Trophoblast cell (in vitro differentiated cells and primary cell): ENCODE measurements at regions not wholly inside any gene's neighbourhood (a gene's known extent, or its start where the extent isn't known, plus 50 kb on each side); places are given as distances from the start of the nearest gene placed in this dataset.

Source experiments
- DNase-seq, 2 donors: peaks; one replicate each; pipeline ENCODE4 v3.0.0-alpha.2; 2016
- H2AFZ ChIP-seq: 2 replicates; pipeline ENCODE4 v1.6.1; 2013; ENCODE audit warnings: low read length, moderate library complexity, mild to moderate bottlenecking; ENCODE audit not compliant: insufficient read depth, poor library complexity
- H2AK5ac ChIP-seq: 2 replicates; pipeline ENCODE4 v1.6.1; 2013; ENCODE audit warnings: mild to moderate bottlenecking, low read length
- H2BK120ac ChIP-seq: 2 replicates; pipeline ENCODE4 v1.6.1; 2013; ENCODE audit warnings: low read length, mild to moderate bottlenecking, moderate library complexity; ENCODE audit not compliant: insufficient read depth, poor library complexity
- H2BK12ac ChIP-seq: 2 replicates; pipeline ENCODE4 v1.6.1; 2013; ENCODE audit warnings: mild to moderate bottlenecking, low read length, moderate library complexity
- H2BK5ac ChIP-seq: 2 replicates; pipeline ENCODE4 v1.6.1; 2013; ENCODE audit warnings: low read length, low read depth, moderate library complexity, mild to moderate bottlenecking; ENCODE audit not compliant: poor library complexity
- H3K14ac ChIP-seq: 2 replicates; pipeline ENCODE4 v1.6.1; 2013; ENCODE audit warnings: mild to moderate bottlenecking, low read length
- H3K18ac ChIP-seq: 2 replicates; pipeline ENCODE4 v1.6.1; 2013; ENCODE audit warnings: mild to moderate bottlenecking, low read length
- H3K23ac ChIP-seq: 2 replicates; pipeline ENCODE4 v1.6.1; 2013; ENCODE audit warnings: low read length
- H3K27ac ChIP-seq: 2 replicates; pipeline ENCODE4 v1.5.1; 2013; ENCODE audit warnings: low read depth, mild to moderate bottlenecking, inconsistent platforms, low read length, moderate library complexity
- H3K27me3 ChIP-seq: 2 replicates; pipeline ENCODE4 v1.6.1; 2013; ENCODE audit warnings: inconsistent platforms, mild to moderate bottlenecking, low read length, moderate library complexity; ENCODE audit not compliant: insufficient read depth
- H3K36me3 ChIP-seq, 2 experiments: 1 replicate in 1 of 2; 2 replicates in 1 of 2; pipeline ENCODE4 v1.6.1; 2013; ENCODE audit warnings: low read length in 2 of 2, mild to moderate bottlenecking in 2 of 2, moderate library complexity in 1 of 2; ENCODE audit not compliant: insufficient read depth in 2 of 2, control insufficient read depth in 1 of 2
- H3K4ac ChIP-seq: 2 replicates; pipeline ENCODE4 v1.6.1; 2013; ENCODE audit warnings: low read depth, mild to moderate bottlenecking, low read length, moderate library complexity
- H3K4me1 ChIP-seq, 2 experiments: 1 replicate in 1 of 2; 2 replicates in 1 of 2; pipeline ENCODE4 v1.6.1; 2013; ENCODE audit warnings: low read length in 2 of 2, mild to moderate bottlenecking in 2 of 2, moderate library complexity in 1 of 2; ENCODE audit not compliant: insufficient read depth in 2 of 2, control insufficient read depth in 1 of 2
- H3K4me2 ChIP-seq: 2 replicates; pipeline ENCODE4 v1.6.1; 2013; ENCODE audit warnings: inconsistent platforms, mild to moderate bottlenecking, low read length, moderate library complexity
- H3K4me3 ChIP-seq: 2 replicates; pipeline ENCODE4 v1.5.1; 2013; ENCODE audit warnings: mild to moderate bottlenecking, low read depth, low read length, inconsistent platforms
- H3K79me1 ChIP-seq: one replicate; pipeline ENCODE4 v1.6.1; 2013; ENCODE audit warnings: low read length
- H3K79me2 ChIP-seq: 2 replicates; pipeline ENCODE4 v1.6.1; 2013; ENCODE audit warnings: low read length, mild to moderate bottlenecking; ENCODE audit not compliant: control insufficient read depth, insufficient read depth, poor library complexity
- H3K9ac ChIP-seq: 2 replicates; pipeline ENCODE4 v1.6.1; 2013; ENCODE audit warnings: mild to moderate bottlenecking, low read length
- H3K9me3 ChIP-seq: 2 replicates; pipeline ENCODE4 v1.6.1; 2013; ENCODE audit warnings: low read depth, mild to moderate bottlenecking, control low read depth, inconsistent platforms, low read length; ENCODE audit not compliant: insufficient read depth
- H4K12ac ChIP-seq: 2 replicates; pipeline ENCODE4 v1.6.1; 2013; ENCODE audit warnings: low read depth, mild to moderate bottlenecking, low read length, moderate library complexity
- H4K8ac ChIP-seq: 2 replicates; pipeline ENCODE4 v1.6.1; 2013; ENCODE audit warnings: low read depth, mild to moderate bottlenecking, low read length, moderate library complexity
- H4K91ac ChIP-seq: one replicate; pipeline ENCODE4 v1.6.1; 2013; ENCODE audit warnings: low read depth, mild to moderate bottlenecking, low read length, moderate library complexity
- whole genome bisulfite sequencing: extraction: QIAGEN DNeasy Blood & Tissue Kit; methylation state at CpG from one replicate; pipeline ENCODE4 v1.1.7; 2013; ENCODE audit warnings: missing lambda C conversion rate; ENCODE audit not compliant: insufficient read length, insufficient coverage; ENCODE audit errors: extremely low coverage; 5-methylcytosine and 5-hydroxymethylcytosine counted together

- H2AFZ ChIP-seq = no peak overlapping the region
- no peak for DNase-seq
Observed at GRCh38 chr2:226680719-226681118, 118.9 kb downstream of the IRS1 start.

GRCh38 chr2:226679389-226680065 lies 120.1 kb downstream of the IRS1 start:
- no peak overlapping the region for H3K4me3 ChIP-seq

More at GRCh38 chr2:226680719-226681118, 118.9 kb downstream of the IRS1 start:
- Histone ChIP-seq H3K14ac (no peak overlapping the region), H3K4ac (no peak overlapping the region), H3K36me3 (no peaks in the 10 kb centered on the region), H3K27me3 (no peaks in the 10 kb centered on the region), H3K4me1 (no peaks in the 10 kb centered on the region), H3K79me2 (no peaks in the 10 kb centered on the region), H3K27ac (no peak overlapping the region), H4K8ac (no peak overlapping the region), H2BK120ac (no peak overlapping the region), H3K9ac (no peak overlapping the region), H2BK5ac (no peak overlapping the region), H3K4me3 (no peak overlapping the region), H3K23ac (no peak overlapping the region), H2BK12ac (no peak overlapping the region), H3K18ac (no peak overlapping the region), H4K12ac (no peak overlapping the region), H4K91ac (no peak overlapping the region), H3K9me3 (no peaks in the 10 kb centered on the region), H2AK5ac (no peak overlapping the region), H3K79me1 (no peaks in the 10 kb centered on the region), H3K4me2 (no peak overlapping the region)
- no CpG with 5 or more reads among the region's 3 CpGs for WGBS

GRCh38 chr2:226678422-226678821 lies 121.2 kb downstream of the IRS1 start:
- H2BK120ac ChIP-seq = no peak overlapping the region
- no peaks in the 10 kb centered on the region for H3K9me3 ChIP-seq
- no peaks in the 10 kb centered on the region for H3K79me2 ChIP-seq
- H4K91ac ChIP-seq = no peak overlapping the region
- H3K4me1 ChIP-seq = peaks cover 0 to 6% of the 10 kb centered on the region in 2 experiments
- H3K27ac ChIP-seq = no peak overlapping the region
- no peak overlapping the region for H2AFZ ChIP-seq
- no peak overlapping the region for H3K4ac ChIP-seq
- no peak overlapping the region for H2BK5ac ChIP-seq
- no peak for DNase-seq
- no peaks in the 10 kb centered on the region for H3K79me1 ChIP-seq
- H4K12ac ChIP-seq = no peak overlapping the region
- WGBS = no CpG with 5 or more reads among the region's 4 CpGs
- H3K9ac ChIP-seq = no peak overlapping the region
- no peak overlapping the region for H3K4me3 ChIP-seq
- H3K18ac ChIP-seq = no peak overlapping the region
- no peak overlapping the region for H3K23ac ChIP-seq
- no peak overlapping the region for H4K8ac ChIP-seq
- H3K27me3 ChIP-seq = no peaks in the 10 kb centered on the region
- no peak overlapping the region for H3K4me2 ChIP-seq
- H2AK5ac ChIP-seq = no peak overlapping the region
- no peak overlapping the region for H2BK12ac ChIP-seq
- no peak overlapping the region for H3K14ac ChIP-seq
- H3K36me3 ChIP-seq = no peaks in the 10 kb centered on the region

More at GRCh38 chr2:226679389-226680065, 120.1 kb downstream of the IRS1 start:
- H3K27me3 ChIP-seq = no peaks in the 10 kb centered on the region
- DNase-seq = no peak
- H3K27ac ChIP-seq = no peak overlapping the region
- no peak overlapping the region for H4K8ac ChIP-seq
- H2AK5ac ChIP-seq = no peak overlapping the region
- H2AFZ ChIP-seq = no peak overlapping the region
- H3K79me2 ChIP-seq = no peaks in the 10 kb centered on the region
- no peak overlapping the region for H3K4ac ChIP-seq
- no peak overlapping the region for H3K9ac ChIP-seq
- no peaks in the 10 kb centered on the region for H3K36me3 ChIP-seq
- no peak overlapping the region for H2BK120ac ChIP-seq
- no peak overlapping the region for H3K18ac ChIP-seq
- no peaks in the 10 kb centered on the region for H3K79me1 ChIP-seq
- H3K23ac ChIP-seq = peak overlapping the region; percentile 82
- H2BK5ac ChIP-seq = no peak overlapping the region
- H3K9me3 ChIP-seq = no peaks in the 10 kb centered on the region
- no peak overlapping the region for H2BK12ac ChIP-seq
- no peak overlapping the region for H4K91ac ChIP-seq
- H3K4me2 ChIP-seq = no peak overlapping the region
- no peak overlapping the region for H3K14ac ChIP-seq
- no CpG with 5 or more reads among the region's 7 CpGs for WGBS
- peaks cover 0 to under 1% of the 10 kb centered on the region in 2 experiments for H3K4me1 ChIP-seq
- no peak overlapping the region for H4K12ac ChIP-seq

- no peak overlapping the region for H3K27ac ChIP-seq
- no peak for DNase-seq
- no peak overlapping the region for H2BK12ac ChIP-seq
- H4K8ac ChIP-seq = no peak overlapping the region
- H3K9ac ChIP-seq = no peak overlapping the region
- H3K36me3 ChIP-seq = no peaks in the 10 kb centered on the region
- no peak overlapping the region for H2BK5ac ChIP-seq
- no peak overlapping the region for H3K14ac ChIP-seq
- no peak overlapping the region for H2AFZ ChIP-seq
- H2BK120ac ChIP-seq = no peak overlapping the region
- H3K79me1 ChIP-seq = no peaks in the 10 kb centered on the region
- no peak overlapping the region for H3K18ac ChIP-seq
- no CpG with 5 or more reads among the region's 4 CpGs for WGBS
- H3K79me2 ChIP-seq = no peaks in the 10 kb centered on the region
- no peak overlapping the region for H2AK5ac ChIP-seq
- H4K12ac ChIP-seq = no peak overlapping the region
- H3K23ac ChIP-seq = no peak overlapping the region
- peaks cover 0 to 8% of the 10 kb centered on the region in 2 experiments for H3K4me1 ChIP-seq
- H3K9me3 ChIP-seq = no peaks in the 10 kb centered on the region
- H4K91ac ChIP-seq = no peak overlapping the region
- H3K4ac ChIP-seq = no peak overlapping the region
- no peak overlapping the region for H3K4me3 ChIP-seq
- no peak overlapping the region for H3K4me2 ChIP-seq
- H3K27me3 ChIP-seq = no peaks in the 10 kb centered on the region
Observed at GRCh38 chr2:226677080-226677479, 122.5 kb downstream of the IRS1 start.
